DND-41 (cell line): ENCODE measurements at regions not wholly inside any gene's neighbourhood (a gene's known extent, or its start where the extent isn't known, plus 50 kb on each side); places are given as distances from the start of the nearest gene placed in this dataset.

Source experiments
- CTCF ChIP-seq: IDR thresholded peaks from 2 replicates; pipeline ENCODE4 v1.5.1; 2012; ENCODE audit warnings: borderline replicate concordance, low read length, moderate library complexity, mild to moderate bottlenecking; ENCODE audit not compliant: poor library complexity, severe bottlenecking; ENCODE audit errors: extremely low read depth
- EZH2 ChIP-seq: IDR thresholded peaks from 3 replicates; pipeline ENCODE4 v1.6.1; 2012; ENCODE audit warnings: borderline replicate concordance, low read depth, mild to moderate bottlenecking, moderate library complexity, low read length, inconsistent platforms; ENCODE audit not compliant: severe bottlenecking

GRCh38 chr5:1670351-1670750 lies 129.3 kb downstream of the MRPL36 start:
- TF ChIP-seq CTCF = no peak
- no peak for TF ChIP-seq EZH2
